Body of pancreas (tissue), 4 donors: ENCODE measurements at regions not wholly inside any gene's neighbourhood (a gene's known extent, or its start where the extent isn't known, plus 50 kb on each side); places are given as distances from the start of the nearest gene placed in this dataset.
A peak's percentile ranks its signal among the peaks of the same experiment; 100 is the strongest.

Experiments
- ATAC-seq: fragments of 150-250 bp; one replicate; pipeline ENCODE4 v1.9.1; 2016
- DNase-seq, 4 donors: peaks; one replicate each; pipeline ENCODE4 v3.0.0-alpha.2; 2019
- H3K27ac ChIP-seq, 4 donors: fragments of 200-600 bp; sonication (generic); 1 replicate in 3 of 4; 2 replicates in 1 of 4; pipeline versions ENCODE4 v1.5.1 to v1.6.1; 2016 to 2019; ENCODE audit warnings: mild to moderate bottlenecking in 1 of 4, mixed read lengths in 1 of 4, moderate library complexity in 1 of 4
- H3K27me3 ChIP-seq, 2 donors: fragments of 200-600 bp; sonication (generic); one replicate each; pipeline ENCODE4 v1.6.0; 2016; ENCODE audit warnings: mild to moderate bottlenecking in 1 of 2
- H3K36me3 ChIP-seq, 2 donors: fragments of 200-600 bp; sonication (generic); replicated peaks in 1 of 2; 2 replicates each; pipeline ENCODE4 v1.5.1; 2016; ENCODE audit warnings: low read depth in 2 of 2; ENCODE audit not compliant: insufficient read depth in 1 of 2
- H3K4me1 ChIP-seq: fragments of 200-600 bp; sonication (generic); one replicate; pipeline ENCODE4 v1.6.0; 2016
- H3K4me3 ChIP-seq, 2 donors: fragments of 200-600 bp; sonication (generic); 1 replicate in 1 of 2; 2 replicates in 1 of 2; pipeline ENCODE4 v1.5.1; 2016 to 2019
- H3K9me3 ChIP-seq, 3 donors: fragments of 200-600 bp; sonication (generic); 1 replicate in 2 of 3; 2 replicates in 1 of 3; pipeline ENCODE4 v1.5.1; 2016
- CTCF ChIP-seq, 7 experiments: fragments of 450-650 bp in 4 of 7; fragments of 200-600 bp in 3 of 7; sonication (generic) in 3 of 7; IDR thresholded peaks; one replicate each; pipeline ENCODE4 v1.5.1; 2016 to 2019; ENCODE audit warnings: antibody characterized with exemption in 7 of 7
- POLR2A ChIP-seq, 3 donors: fragments of 450-650 bp; IDR thresholded peaks; one replicate each; pipeline ENCODE4 v1.6.1; 2016; ENCODE audit warnings: antibody characterized with exemption in 3 of 3, mild to moderate bottlenecking in 2 of 3
- WGBS, 2 donors: methylation state at CpG; one replicate each; pipeline ENCODE4 v1.1.5; 2017; 5-methylcytosine and 5-hydroxymethylcytosine counted together
- intact Hi-C: fragments of 100-400 bp; cut with DNase I; formaldehyde crosslinking; loops from one replicate; pipeline ENCODE4 v1.15.1; 2023

- 73% methylated on average over 4 of the region's 4 CpGs; no CpG with 5 or more reads in 1 of the 2 donors for WGBS, 2 donors
- Histone ChIP-seq H3K4me3 (no peak overlapping the region), H3K36me3 (no peaks in the 10 kb centered on the region), H3K27me3 (no peaks in the 10 kb centered on the region), H3K4me1 (no peaks in the 10 kb centered on the region), H3K9me3 (no peaks in the 10 kb centered on the region), H3K27ac (no peak overlapping the region)
- DNase-seq (peak in 1 of 4 donors; percentile 10), ATAC-seq (no peak)
- TF ChIP-seq POLR2A (IDR thresholded peaks at IDR 0.05) = no peak
- TF ChIP-seq CTCF (IDR thresholded peaks at IDR 0.05) = no peak
- intact Hi-C loops = no loop called here
Measured at GRCh38 chr10:78349165-78349516, 315.5 kb downstream of the RPS24 start.

GRCh38 chr10:78349911-78350663, 316.4 kb downstream of the RPS24 start:
- DNase-seq (peak in 1 of 4 donors; percentile 1), ATAC-seq (no peak)
- no peaks in the 10 kb centered on the region for H3K4me1 ChIP-seq
- intact Hi-C loops = no loop called here
- no peaks in the 10 kb centered on the region for H3K9me3 ChIP-seq
- TF ChIP-seq CTCF (IDR thresholded peaks at IDR 0.05) = no peak
- no peak for TF ChIP-seq POLR2A (IDR thresholded peaks at IDR 0.05)
- no peaks in the 10 kb centered on the region for H3K36me3 ChIP-seq
- no peak overlapping the region for H3K4me3 ChIP-seq
- 86 to 89% methylated on average over 2 of the region's 2 CpGs for WGBS, 2 donors
- H3K27me3 ChIP-seq = no peaks in the 10 kb centered on the region
- H3K27ac ChIP-seq = no peak overlapping the region

GRCh38 chr10:78351283-78351682, 317.6 kb downstream of the RPS24 start:
- H3K4me1 ChIP-seq = no peaks in the 10 kb centered on the region
- no peak for TF ChIP-seq POLR2A (IDR thresholded peaks at IDR 0.05)
- no peak for TF ChIP-seq CTCF (IDR thresholded peaks at IDR 0.05)
- no peak overlapping the region for H3K27ac ChIP-seq
- H3K27me3 ChIP-seq = no peaks in the 10 kb centered on the region
- no peaks in the 10 kb centered on the region for H3K9me3 ChIP-seq
- H3K4me3 ChIP-seq = no peak overlapping the region
- WGBS, 2 donors = 82 to 85% methylated on average over 6 of the region's 6 CpGs
- ATAC-seq (no peak), DNase-seq (no peak)
- H3K36me3 ChIP-seq = no peaks in the 10 kb centered on the region
- intact Hi-C loops = no loop called here

- Histone ChIP-seq H3K27me3 (no peaks in the 10 kb centered on the region), H3K4me3 (no peak overlapping the region), H3K36me3 (no peaks in the 10 kb centered on the region), H3K4me1 (no peaks in the 10 kb centered on the region), H3K9me3 (no peaks in the 10 kb centered on the region), H3K27ac (no peak overlapping the region)
- intact Hi-C loops = no loop called here
- TF ChIP-seq POLR2A (IDR thresholded peaks at IDR 0.05) = no peak
- no peak for TF ChIP-seq CTCF (IDR thresholded peaks at IDR 0.05)
- 64 to 68% methylated on average over 3 of the region's 3 CpGs for WGBS, 2 donors
- ATAC-seq = no peak
- no peak for DNase-seq
Measured at GRCh38 chr10:78351809-78352208, 318.1 kb downstream of the RPS24 start.

- 73 to 79% methylated on average over 3 of the region's 3 CpGs for WGBS, 2 donors
- TF ChIP-seq POLR2A (IDR thresholded peaks at IDR 0.05) (no peak), CTCF (IDR thresholded peaks at IDR 0.05) (no peak)
- Histone ChIP-seq H3K4me3 (no peak overlapping the region), H3K9me3 (no peaks in the 10 kb centered on the region), H3K27me3 (no peaks in the 10 kb centered on the region), H3K36me3 (no peaks in the 10 kb centered on the region), H3K4me1 (no peaks in the 10 kb centered on the region), H3K27ac (no peak overlapping the region)
- intact Hi-C loops = no loop called here
- DNase-seq = no peak
- ATAC-seq = no peak
Measured at GRCh38 chr10:78353636-78354035, 320.0 kb downstream of the RPS24 start.
